GM12878 (cell line): ENCODE measurements at regions not wholly inside any gene's neighbourhood (a gene's known extent, or its start where the extent isn't known, plus 50 kb on each side); places are given as distances from the start of the nearest gene placed in this dataset.

Experiments used
- ATAC-seq: fragments of 200-7000 bp; cut with Tn5 transposase; 3 replicates; pipeline ENCODE4 v1.9.1; 2020; ENCODE audit warnings: mild to moderate bottlenecking, moderate library complexity
- BruUV-seq: library from RNA; stranded (reverse); fragments of 400-500 nt; replicated peaks from 2 replicates; lab custom pipeline; 2021; lab: Mats Ljungman, UMichigan
- CTCF ChIA-PET: fragments of 300-600 bp; sonication (Branson Sonifier 250); formaldehyde crosslinking; extraction: SDS; loops from one replicate; lab custom pipeline; 2021; ENCODE audit warnings: inconsistent platforms; lab: Yijun Ruan, JAX
- POLR2A ChIA-PET: fragments of 350-600 bp; formaldehyde crosslinking; extraction: SDS; loops from one replicate; lab custom pipeline; 2021; ENCODE audit warnings: inconsistent platforms; lab: Charles Lee
- RAD21 ChIA-PET: fragments of 300-600 bp; sonication (Branson Sonifier 250); formaldehyde crosslinking; loops from one replicate; lab custom pipeline; 2023; ENCODE audit warnings: antibody characterized with exemption; ENCODE audit not compliant: unreplicated experiment; lab: Charles Lee
- SMC1A ChIA-PET: fragments of 300-600 bp; sonication (Branson Sonifier 250); formaldehyde crosslinking; loops from one replicate; lab custom pipeline; 2023; ENCODE audit not compliant: unreplicated experiment, uncharacterized antibody; lab: Charles Lee
- DNase-seq: peaks from one replicate; pipeline ENCODE4 v3.0.0-alpha.2; 2011; ENCODE audit warnings: low read depth, low spot score
- FAIRE-seq: peaks from 3 replicates; lab custom pipeline; 2011; peaks lifted over from hg19 to GRCh38; lab: Jason Lieb, UNC
- H2AFZ ChIP-seq: 2 replicates; pipeline ENCODE4 v1.6.0; 2011; ENCODE audit warnings: low read depth, low read length, control low read depth; ENCODE audit not compliant: control insufficient read depth
- H3K27ac ChIP-seq: 2 replicates; pipeline ENCODE4 v1.5.1; 2011; ENCODE audit warnings: control low read depth; ENCODE audit not compliant: control insufficient read depth, insufficient read depth
- H3K27me3 ChIP-seq, 2 experiments: replicated peaks in 1 of 2; 2 replicates each; pipeline versions ENCODE4 v1.6.0 to v1.6.1; 2011; ENCODE audit warnings: low read length in 1 of 2; ENCODE audit not compliant: control insufficient read depth in 2 of 2, insufficient read depth in 2 of 2
- H3K36me3 ChIP-seq, 2 experiments: 2 replicates each; pipeline ENCODE4 v1.5.1; 2011; ENCODE audit warnings: low read length in 1 of 2; ENCODE audit not compliant: control insufficient read depth in 2 of 2, insufficient read depth in 2 of 2
- H3K4me1 ChIP-seq: 2 replicates; pipeline ENCODE4 v1.6.1; 2011; ENCODE audit warnings: mild to moderate bottlenecking, low read length, moderate library complexity, mixed read lengths; ENCODE audit not compliant: control insufficient read depth, insufficient read depth
- H3K4me2 ChIP-seq: 2 replicates; pipeline ENCODE4 v1.6.0; 2011; ENCODE audit warnings: control low read depth; ENCODE audit not compliant: control insufficient read depth, insufficient read depth
- H3K4me3 ChIP-seq: fragments of 200-600 bp; sonication (generic); 2 replicates; pipeline ENCODE4 v1.5.1; 2016
- H3K79me2 ChIP-seq: 2 replicates; pipeline ENCODE4 v1.6.0; 2011; ENCODE audit warnings: low read length; ENCODE audit not compliant: control insufficient read depth, insufficient read depth
- H3K9ac ChIP-seq: 2 replicates; pipeline ENCODE4 v1.8.0; 2011; ENCODE audit warnings: low read length, control low read depth, mixed read lengths; ENCODE audit not compliant: control insufficient read depth, insufficient read depth
- H3K9me3 ChIP-seq: replicated peaks from 3 replicates; pipeline ENCODE4 v1.5.1; 2011; ENCODE audit warnings: mild to moderate bottlenecking, low read length; ENCODE audit not compliant: control insufficient read depth, insufficient read depth
- H4K20me1 ChIP-seq: 2 replicates; pipeline ENCODE4 v1.6.0; 2011; ENCODE audit not compliant: control insufficient read depth, insufficient read depth
- CTCF ChIP-seq, 3 experiments: IDR thresholded peaks in 2 of 3; conservative IDR thresholded peaks in 1 of 3; 2 replicates each; pipeline ENCODE4 v1.5.1; 2011; ENCODE audit warnings: low read depth in 3 of 3, low read length in 3 of 3, mild to moderate bottlenecking in 3 of 3, control low read depth in 2 of 3, moderate library complexity in 2 of 3, inconsistent platforms in 1 of 3, mixed read lengths in 1 of 3; ENCODE audit not compliant: control insufficient read depth in 2 of 3, insufficient read depth in 1 of 3; ENCODE audit errors: extremely low read depth in 1 of 3
- CUX1 ChIP-seq: IDR thresholded peaks from 2 replicates; pipeline ENCODE4 v1.6.1; 2012; ENCODE audit warnings: improper control_type of control experiment, low read depth, low read length; ENCODE audit not compliant: insufficient replicate concordance
- E2F8 ChIP-seq: fragments of 450-650 bp; IDR thresholded peaks from 2 replicates; pipeline ENCODE4 v1.6.1; 2018; ENCODE audit warnings: mild to moderate bottlenecking, low read depth, moderate library complexity; ENCODE audit not compliant: partially characterized antibody
- KLF5 ChIP-seq: fragments of 450-650 bp; IDR thresholded peaks from 2 replicates; pipeline ENCODE4 v1.6.1; 2014; ENCODE audit warnings: mild to moderate bottlenecking; ENCODE audit not compliant: partially characterized antibody
- MAX ChIP-seq: IDR thresholded peaks from 2 replicates; pipeline ENCODE4 v1.6.1; 2012; ENCODE audit warnings: low read depth, low read length, improper control_type of control experiment
- MXI1 ChIP-seq: fragments of 150-350 bp; IDR thresholded peaks from 2 replicates; pipeline ENCODE4 v1.6.1; 2011; ENCODE audit warnings: low read depth, mild to moderate bottlenecking, inconsistent platforms, low read length, improper control_type of control experiment
- RB1 ChIP-seq: fragments of 450-650 bp; formaldehyde crosslinking; IDR thresholded peaks from 2 replicates; pipeline ENCODE4 v1.6.1; 2017; ENCODE audit warnings: mild to moderate bottlenecking, borderline replicate concordance
- SMAD1 ChIP-seq: fragments of 450-650 bp; IDR thresholded peaks from 2 replicates; pipeline ENCODE4 v1.6.1; 2018; ENCODE audit warnings: mild to moderate bottlenecking, low read depth; ENCODE audit not compliant: partially characterized antibody
- STAT3 ChIP-seq: IDR thresholded peaks from 2 replicates; pipeline ENCODE4 v1.6.1; 2011; ENCODE audit warnings: low read depth, low read length, improper control_type of control experiment
- SUZ12 ChIP-seq: fragments of 200-600 bp; sonication (generic); IDR thresholded peaks from one replicate; pipeline ENCODE4 v1.6.1; 2018; ENCODE audit warnings: antibody characterized with exemption, mild to moderate bottlenecking; ENCODE audit not compliant: unreplicated experiment
- TBL1XR1 ChIP-seq: IDR thresholded peaks from 2 replicates; pipeline ENCODE4 v1.6.1; 2012; ENCODE audit warnings: low read depth, low read length, improper control_type of control experiment
- WGBS: methylation state at CpG from one replicate; pipeline ENCODE4 v1.1.6; 2016; ENCODE audit warnings: low lambda C conversion rate; ENCODE audit not compliant: insufficient replicate concordance, insufficient coverage; ENCODE audit errors: missing lambda C conversion rate; 5-methylcytosine and 5-hydroxymethylcytosine counted together
- in situ Hi-C: fragments of 300-500 bp; cut with MboI; formaldehyde crosslinking; loops from 9 replicates; pipeline ENCODE4 v1.14.3; 2018; ENCODE audit warnings: mixed read lengths
- intact Hi-C: fragments of 100-400 bp; cut with micrococcal nuclease; formaldehyde crosslinking; loops from one replicate; pipeline ENCODE4 v1.14.2; 2022; ENCODE audit not compliant: unreplicated experiment
- TF ChIP-seq, protein P1 (sequence below): IDR thresholded peaks from 2 replicates; pipeline ENCODE4 v1.6.1; 2012; ENCODE audit warnings: low read length, inconsistent platforms

- Histone ChIP-seq H3K79me2 (no peaks in the 10 kb centered on the region), H3K4me2 (no peak overlapping the region), H3K27ac (no peak overlapping the region), H3K36me3 (no peaks in the 10 kb centered on the region), H2AFZ (no peak overlapping the region), H3K4me3 (no peak overlapping the region), H3K9ac (no peak overlapping the region), H3K9me3 (no peaks in the 10 kb centered on the region), H3K27me3 (no peaks in the 10 kb centered on the region), H3K4me1 (no peaks in the 10 kb centered on the region), H4K20me1 (no peaks in the 10 kb centered on the region)
- FAIRE-seq (no peak), DNase-seq (no peak), ATAC-seq (no peak)
- BruUV-seq, result no TSS peak
- ChIA-PET POLR2A (no interaction called here), SMC1A (interaction anchor here (1.3 to 1.8 kb wide), 3 partner anchors 11 to 34 kb away, joined by 3 to 11 read pairs (median 7); no protein-coding TSS in a partner anchor), RAD21 (interaction anchor here (0.8 to 2.0 kb wide), 4 partner anchors 10 to 448 kb away, joined by 3 to 5 read pairs (median 4); no protein-coding TSS in a partner anchor), CTCF (interaction anchor here (1.0 to 2.9 kb wide), 4 partner anchors 11 to 429 kb away, joined by 3 to 13 read pairs (median 9); no protein-coding TSS in a partner anchor)
- intact Hi-C loops (no loop called here), in situ Hi-C loops (no loop called here)
- 0% methylated on average over 1 of the region's 1 CpG for WGBS
- TF ChIP-seq STAT3 (no peak), SUZ12 (no peak), SMAD1 (no peak), CUX1 (no peak), MXI1 (no peak), MAX (no peak), RB1 (no peak), CTCF (IDR thresholded peaks at IDR 0.05 in 2 of 3, conservative IDR thresholded peaks at IDR 0.05 in 1 of 3; ENCODE audit: control insufficient read depth in 2 of 3, extremely low read depth in 1 of 3, insufficient read depth in 1 of 3, low read depth in 3 of 3, low read length in 3 of 3) (no peak), TBL1XR1 (no peak), E2F8 (no peak), KLF5 (no peak)
- TF ChIP-seq, protein P1, sequence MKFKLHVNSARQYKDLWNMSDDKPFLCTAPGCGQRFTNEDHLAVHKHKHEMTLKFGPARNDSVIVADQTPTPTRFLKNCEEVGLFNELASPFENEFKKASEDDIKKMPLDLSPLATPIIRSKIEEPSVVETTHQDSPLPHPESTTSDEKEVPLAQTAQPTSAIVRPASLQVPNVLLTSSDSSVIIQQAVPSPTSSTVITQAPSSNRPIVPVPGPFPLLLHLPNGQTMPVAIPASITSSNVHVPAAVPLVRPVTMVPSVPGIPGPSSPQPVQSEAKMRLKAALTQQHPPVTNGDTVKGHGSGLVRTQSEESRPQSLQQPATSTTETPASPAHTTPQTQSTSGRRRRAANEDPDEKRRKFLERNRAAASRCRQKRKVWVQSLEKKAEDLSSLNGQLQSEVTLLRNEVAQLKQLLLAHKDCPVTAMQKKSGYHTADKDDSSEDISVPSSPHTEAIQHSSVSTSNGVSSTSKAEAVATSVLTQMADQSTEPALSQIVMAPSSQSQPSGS, result no peak
Measured at GRCh38 chr2:37843556-37843955, 81.5 kb upstream of the RMDN2 start.
